CD4-positive, alpha-beta T cell treated with Interleukin-15 for 4 hours (primary cell): ENCODE measurements at regions not wholly inside any gene's neighbourhood (a gene's known extent, or its start where the extent isn't known, plus 50 kb on each side); places are given as distances from the start of the nearest gene placed in this dataset.
"Not testable (repeated sequence)": the region's sequence is repeated elsewhere in the genome, so short reads cannot be mapped to it uniquely, and the experiment has no call there.

ENCODE experiments used
- DNase-seq: peaks from one replicate; pipeline ENCODE4 v3.0.0-alpha.2; 2020; ENCODE audit warnings: low spot score

- no peak for DNase-seq
Observed at GRCh38 chr5:147081311-147081764, 153.5 kb upstream of the STK32A start.

DNA sequence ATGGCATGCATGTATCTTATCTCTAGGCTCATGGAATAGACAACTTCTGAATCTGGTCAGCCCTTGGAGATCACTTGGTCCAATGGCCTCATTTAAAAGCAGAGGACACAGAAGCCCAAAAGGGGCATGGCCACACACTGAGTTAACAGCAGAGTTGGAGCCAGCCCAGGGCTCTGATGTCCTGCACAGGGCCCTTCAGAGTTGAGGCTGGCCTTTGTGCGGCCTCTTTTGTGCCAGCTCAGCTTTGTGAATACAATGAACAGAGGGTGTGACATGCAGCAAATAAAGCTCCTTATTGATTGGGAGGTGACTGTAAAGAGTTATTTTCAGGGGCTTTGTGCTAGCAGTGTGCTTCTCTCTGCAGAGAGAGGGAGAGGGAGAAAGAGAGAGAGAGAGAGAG lies 150.1 kb upstream of the STK32A start:
- no peak for DNase-seq

DNA sequence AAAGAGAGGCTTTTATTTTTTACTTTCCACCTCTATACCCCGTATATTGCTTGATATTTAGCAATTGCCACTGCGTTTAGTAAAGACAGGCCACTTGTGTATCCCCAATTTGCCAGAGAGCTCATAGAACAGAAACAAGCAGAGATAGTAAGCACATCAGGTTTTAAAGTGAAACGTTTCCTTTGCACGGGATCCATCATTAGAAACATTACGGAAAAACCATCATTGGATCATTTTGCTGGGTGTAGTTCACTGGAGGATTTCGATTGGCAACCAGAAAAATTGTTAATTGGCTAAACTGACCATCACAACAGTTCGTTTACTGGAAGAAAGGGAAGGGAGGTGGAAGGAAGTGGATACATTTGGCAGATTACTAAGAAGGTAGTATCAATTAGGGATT lies 149.4 kb upstream of the STK32A start:
- no peak for DNase-seq

DNA sequence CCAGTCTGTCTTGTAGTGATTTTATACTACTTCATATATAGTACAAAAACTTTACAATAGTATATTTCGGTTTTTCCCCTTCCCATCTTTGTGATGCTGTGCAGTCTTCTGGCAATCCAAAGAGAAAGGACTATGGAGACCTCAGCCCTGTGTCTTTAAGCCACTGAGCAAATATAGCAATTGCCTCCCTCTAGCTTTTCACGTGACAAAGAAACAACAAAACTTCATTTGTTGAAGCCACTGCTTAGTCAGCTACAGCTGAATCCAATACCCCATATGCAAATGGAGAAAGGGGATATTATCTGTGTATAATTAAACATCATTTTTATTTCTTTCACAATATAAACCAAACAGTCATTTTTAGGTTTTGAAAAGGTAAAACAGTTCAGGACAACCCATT lies 142.8 kb upstream of the STK32A start:
- DNase-seq, result no peak

- no peak for DNase-seq
Observed at GRCh38 chr5:147093138-147093537, 141.7 kb upstream of the STK32A start.

- DNase-seq, result no peak
Observed at GRCh38 chr5:147095740-147096139, 139.1 kb upstream of the STK32A start.

- peak; percentile 7 for DNase-seq
Observed at GRCh38 chr5:147098233-147098790, 136.5 kb upstream of the STK32A start.

- DNase-seq, result no peak
Observed at GRCh38 chr5:147101659-147102369, 133.0 kb upstream of the STK32A start.

GRCh38 chr5:147112899-147113298 lies 121.9 kb upstream of the STK32A start:
- DNase-seq, result no peak

DNA sequence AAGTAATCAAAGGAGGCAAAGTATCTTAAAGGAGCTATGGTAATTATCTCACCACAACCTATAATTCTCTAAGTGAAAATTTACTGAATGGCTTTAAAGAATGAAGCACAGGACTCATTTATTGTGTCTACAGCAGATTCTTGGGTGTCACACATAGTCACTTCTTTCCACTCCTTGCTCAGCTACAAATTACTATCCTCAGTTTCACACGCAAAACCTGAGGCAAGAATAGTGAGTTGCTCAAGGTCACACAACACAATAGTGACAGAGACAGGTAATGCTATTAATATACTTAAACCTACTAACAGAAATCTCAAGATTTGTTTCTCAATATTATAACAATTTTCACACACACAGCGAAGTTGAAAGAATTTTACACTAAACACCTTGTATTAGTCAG lies 120.9 kb upstream of the STK32A start:
- no peak for DNase-seq

DNA sequence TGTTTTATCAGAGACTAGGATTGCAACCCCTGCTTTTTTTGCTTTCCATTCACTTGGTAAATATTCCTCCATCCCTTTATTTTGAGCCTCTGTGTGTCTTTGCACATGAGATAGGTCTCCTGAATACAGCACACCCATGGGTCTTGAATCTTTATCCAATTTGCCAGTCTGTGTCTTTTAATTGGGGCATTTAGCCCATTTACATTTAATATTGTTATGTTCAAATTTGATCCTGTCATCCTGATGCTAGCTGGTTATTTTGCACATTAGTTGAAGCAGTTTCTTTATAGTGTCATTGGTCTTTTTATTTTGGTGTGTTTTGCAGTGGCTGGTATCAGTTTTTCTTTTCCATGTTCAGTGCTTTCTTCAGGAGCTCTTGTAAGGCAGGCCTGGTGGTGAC lies 95.1 kb upstream of the STK32A start:
- not testable (repeated sequence) for DNase-seq

DNA sequence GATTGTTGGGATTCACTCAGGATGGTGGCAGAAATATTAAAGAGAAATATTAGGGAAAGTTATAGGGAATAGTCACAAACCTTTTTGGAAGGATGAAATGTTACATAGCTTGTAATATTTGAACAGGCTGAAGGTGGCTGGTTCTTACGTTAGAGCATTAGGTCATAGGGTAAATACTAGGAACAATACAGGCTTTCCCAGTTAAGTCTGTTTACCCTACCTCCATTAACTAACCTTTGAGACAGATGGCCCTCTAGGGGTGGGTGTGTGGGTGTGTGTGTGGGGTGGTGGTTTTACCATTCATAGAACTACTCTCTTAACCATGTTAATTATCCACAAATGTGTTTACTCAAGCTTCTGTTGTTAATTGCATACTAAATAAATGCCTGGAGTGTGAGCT lies 94.3 kb upstream of the STK32A start:
- DNase-seq, result no peak

GRCh38 chr5:147141580-147141979 lies 93.2 kb upstream of the STK32A start:
- not testable (repeated sequence) for DNase-seq

- no peak for DNase-seq
Observed at GRCh38 chr5:147143215-147143614, 91.6 kb upstream of the STK32A start.

DNA sequence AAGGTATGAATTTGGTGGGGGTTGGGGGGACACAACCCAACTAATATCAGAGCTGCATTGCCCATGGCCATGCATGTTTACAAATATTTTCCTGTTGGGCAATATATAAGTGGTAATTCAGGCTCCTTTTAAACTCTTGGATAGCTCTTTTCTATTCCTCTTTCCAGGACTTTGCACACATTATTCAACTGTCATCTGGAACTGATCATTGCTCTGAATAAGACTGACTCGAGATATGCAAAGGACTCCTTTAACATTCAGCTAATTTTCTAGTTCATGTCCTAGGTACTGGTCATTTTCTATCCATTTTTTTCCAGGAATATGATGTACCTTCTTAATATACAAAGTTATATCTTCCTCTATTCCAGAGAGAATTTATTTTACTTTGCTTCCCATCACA lies 89.5 kb upstream of the STK32A start:
- DNase-seq, result no peak

- DNase-seq, result no peak
Observed at GRCh38 chr5:147148715-147149114, 86.1 kb upstream of the STK32A start.

DNA sequence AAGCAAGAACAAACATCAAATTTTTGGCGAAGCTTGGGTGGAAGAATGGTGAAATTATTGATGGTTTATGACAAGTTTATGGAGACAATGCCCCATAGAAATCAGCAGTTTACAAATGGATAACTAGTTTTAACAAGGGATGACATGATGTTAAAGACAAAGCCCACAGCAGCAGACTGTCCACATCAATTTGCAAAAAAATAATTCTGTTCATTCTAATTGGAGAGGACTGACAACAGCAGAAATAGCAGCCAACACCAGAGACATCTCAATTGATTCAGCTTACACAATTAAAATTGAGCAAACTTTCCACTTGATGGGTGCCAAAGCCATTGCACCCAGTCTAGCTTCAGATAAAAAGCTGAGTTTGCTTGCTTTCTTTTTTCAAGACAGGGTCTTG lies 82.7 kb upstream of the STK32A start:
- DNase-seq, result no peak

DNA sequence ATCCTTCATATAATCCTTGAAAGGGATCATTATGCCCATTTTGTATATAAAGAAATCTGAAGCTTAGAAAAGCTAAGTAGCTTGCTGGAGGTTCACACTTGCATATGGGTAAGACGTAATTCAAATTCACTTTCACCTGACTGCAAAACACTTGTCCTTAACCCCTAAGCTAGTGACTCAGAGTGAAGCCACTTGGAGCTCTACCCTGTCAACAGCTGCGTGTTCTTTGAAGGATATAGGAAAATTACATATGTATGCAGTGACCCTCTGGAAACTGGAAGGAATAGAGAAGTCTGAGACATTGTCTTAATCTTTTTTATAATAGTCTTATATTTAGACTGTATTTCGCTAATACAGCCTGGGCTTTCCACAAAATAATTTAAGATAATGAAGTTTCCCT lies 80.0 kb upstream of the STK32A start:
- no peak for DNase-seq

DNA sequence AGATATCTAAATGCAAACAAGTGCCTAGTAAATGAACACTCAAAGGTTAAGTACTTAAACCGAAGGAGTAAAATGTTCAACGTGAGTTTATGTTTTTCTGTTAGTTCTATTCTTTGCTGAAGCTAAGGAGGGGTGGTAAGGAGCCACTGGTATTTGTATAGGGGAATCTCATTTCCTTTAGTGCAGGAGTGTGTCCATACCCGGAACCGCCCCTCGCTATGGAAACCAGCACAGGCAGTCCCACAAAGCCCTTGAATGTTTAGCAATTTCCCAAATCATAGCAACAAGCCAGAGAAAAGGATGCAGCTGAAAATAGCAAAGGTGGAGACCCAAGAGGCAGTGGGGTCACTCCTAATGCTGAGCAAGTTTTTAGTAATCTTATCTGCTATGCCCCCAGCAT lies 78.8 kb upstream of the STK32A start:
- DNase-seq, result no peak

DNA sequence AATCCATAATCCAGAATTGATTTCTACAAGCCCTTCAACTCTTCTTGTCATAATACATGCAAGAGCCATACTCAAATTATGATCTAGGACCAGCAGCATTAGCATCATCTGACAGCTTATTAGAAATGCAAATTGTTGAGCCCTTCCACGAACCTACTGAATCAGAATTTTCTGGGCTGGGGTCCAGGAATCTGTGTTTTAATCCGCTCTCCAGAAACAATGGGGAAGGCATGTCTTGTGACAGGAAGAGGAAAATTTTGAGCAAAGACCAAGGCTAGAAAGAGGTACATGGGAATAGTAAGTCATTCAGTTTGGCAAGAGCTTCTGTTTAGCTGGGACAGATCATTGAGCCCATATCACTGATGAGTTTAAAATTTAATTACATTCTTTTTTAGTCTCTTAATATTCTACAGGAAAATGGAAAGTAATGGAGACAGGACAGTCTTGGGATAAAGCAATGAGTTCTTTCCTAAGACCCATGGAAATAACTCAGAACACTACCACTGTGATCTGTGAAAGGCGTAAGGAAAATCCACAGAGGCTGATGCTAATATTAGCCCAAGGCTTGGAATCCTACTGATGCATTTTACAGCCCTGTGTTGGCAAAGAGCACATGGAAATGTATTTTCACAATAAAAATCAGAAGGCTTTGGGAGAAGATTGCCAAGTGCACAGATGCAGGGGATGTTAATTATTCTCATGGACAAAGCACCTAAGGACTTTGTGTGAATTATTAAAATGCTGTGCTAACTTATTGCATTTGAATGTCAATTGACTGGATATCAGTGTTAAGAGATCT lies 73.7 kb upstream of the STK32A start:
- DNase-seq, result no peak

DNA sequence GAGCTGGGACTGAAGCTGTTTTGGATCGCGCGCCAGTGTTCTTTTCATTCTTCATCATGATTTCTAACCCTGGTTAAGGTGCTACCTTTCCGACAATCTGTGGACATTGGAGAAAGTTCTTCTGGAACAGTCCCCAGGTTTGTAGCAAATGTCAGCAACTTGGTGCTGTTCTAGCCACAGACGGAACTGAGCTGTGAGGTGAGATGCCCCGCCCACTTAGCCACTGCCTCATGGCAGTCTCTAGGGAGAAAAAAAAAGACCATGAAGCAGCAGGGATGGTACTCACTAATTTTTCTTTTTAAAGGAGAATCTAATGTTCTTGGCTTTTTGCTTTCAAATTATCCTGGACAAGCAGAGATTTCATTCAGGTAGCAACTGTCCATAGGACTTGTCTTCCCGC lies 72.1 kb upstream of the STK32A start:
- no peak for DNase-seq

- DNase-seq, result no peak
Observed at GRCh38 chr5:147167529-147167928, 67.3 kb upstream of the STK32A start.

DNA sequence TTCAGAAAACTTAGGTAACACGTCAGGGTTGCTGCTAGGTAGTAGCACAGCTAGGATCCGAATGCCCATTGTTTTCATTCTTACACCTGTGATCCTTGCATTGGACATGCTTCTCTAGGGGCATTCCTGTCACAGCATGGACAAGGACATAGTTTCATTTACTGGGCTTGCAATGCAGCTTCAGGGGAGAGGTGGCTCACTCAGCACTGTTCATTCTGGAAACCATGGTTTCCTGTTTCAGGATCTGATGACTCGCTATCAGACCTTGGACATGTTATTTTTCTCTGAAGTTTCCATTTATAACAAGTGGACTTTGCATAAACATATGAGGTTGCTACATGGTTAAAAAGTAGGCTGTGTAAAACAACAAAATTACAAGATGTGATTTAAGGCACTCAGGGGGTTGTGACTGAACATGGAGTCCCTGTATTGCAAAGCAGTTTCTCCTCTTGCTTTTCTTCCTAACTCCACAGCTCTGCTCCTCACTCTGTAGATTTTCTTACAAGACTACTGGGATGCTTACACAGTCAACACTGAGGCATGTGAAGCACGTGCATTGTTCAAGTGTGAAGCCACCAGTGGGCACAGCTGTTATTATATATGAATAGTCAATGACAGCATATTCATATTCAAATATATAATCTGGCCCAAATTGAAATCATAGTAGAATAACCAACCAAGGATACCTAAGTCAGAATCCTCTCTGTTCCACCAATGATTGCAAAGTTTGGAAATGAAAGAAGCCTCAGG lies 66.1 kb upstream of the STK32A start:
- no peak for DNase-seq
